Mucosa of descending colon (tissue), 3 donors: ENCODE measurements at regions not wholly inside any gene's neighbourhood (a gene's known extent, or its start where the extent isn't known, plus 50 kb on each side); places are given as distances from the start of the nearest gene placed in this dataset.

ENCODE experiments used
- ATAC-seq: fragments of 200-7000 bp; cut with Tn5 transposase; one replicate; pipeline ENCODE4 v1.9.1; 2020; ENCODE audit warnings: mild to moderate bottlenecking, moderate library complexity
- DNase-seq, 3 donors: peaks; one replicate each; pipeline ENCODE4 v3.0.0-alpha.2; 2020
- H3K36me3 ChIP-seq: fragments of 200-600 bp; one replicate; pipeline ENCODE4 v1.8.0; 2021; ENCODE audit warnings: low read depth, mild to moderate bottlenecking
- H3K4me1 ChIP-seq: fragments of 200-600 bp; one replicate; pipeline ENCODE4 v1.8.0; 2021; ENCODE audit warnings: low read depth, mild to moderate bottlenecking
- H3K4me3 ChIP-seq: fragments of 200-600 bp; one replicate; pipeline ENCODE4 v1.8.0; 2021; ENCODE audit warnings: mild to moderate bottlenecking
- H3K9me3 ChIP-seq: fragments of 200-600 bp; one replicate; pipeline ENCODE4 v1.8.0; 2021; ENCODE audit warnings: mild to moderate bottlenecking
- intact Hi-C, 2 donors: fragments of 100-400 bp; cut with DNase I in 1 of 2; cut with micrococcal nuclease in 1 of 2; formaldehyde crosslinking; loops; one replicate each; pipeline versions ENCODE4 v1.11.0 to v1.11.1; 2022; cut with DNase I, micrococcal nuclease
- TF ChIP-seq, protein P1 (sequence below): fragments of 200-600 bp; IDR thresholded peaks from one replicate; pipeline ENCODE4 v1.8.0; 2022; ENCODE audit warnings: antibody characterized with exemption, mild to moderate bottlenecking
- donor health status: DM: no; HTN: no; CAD: no; lungs with moderate emphysema.
- donor health status: DM: no; HTN: no; CAD: no.
- donor health status: DM: no; HTN: yes; CAD: no.

DNA sequence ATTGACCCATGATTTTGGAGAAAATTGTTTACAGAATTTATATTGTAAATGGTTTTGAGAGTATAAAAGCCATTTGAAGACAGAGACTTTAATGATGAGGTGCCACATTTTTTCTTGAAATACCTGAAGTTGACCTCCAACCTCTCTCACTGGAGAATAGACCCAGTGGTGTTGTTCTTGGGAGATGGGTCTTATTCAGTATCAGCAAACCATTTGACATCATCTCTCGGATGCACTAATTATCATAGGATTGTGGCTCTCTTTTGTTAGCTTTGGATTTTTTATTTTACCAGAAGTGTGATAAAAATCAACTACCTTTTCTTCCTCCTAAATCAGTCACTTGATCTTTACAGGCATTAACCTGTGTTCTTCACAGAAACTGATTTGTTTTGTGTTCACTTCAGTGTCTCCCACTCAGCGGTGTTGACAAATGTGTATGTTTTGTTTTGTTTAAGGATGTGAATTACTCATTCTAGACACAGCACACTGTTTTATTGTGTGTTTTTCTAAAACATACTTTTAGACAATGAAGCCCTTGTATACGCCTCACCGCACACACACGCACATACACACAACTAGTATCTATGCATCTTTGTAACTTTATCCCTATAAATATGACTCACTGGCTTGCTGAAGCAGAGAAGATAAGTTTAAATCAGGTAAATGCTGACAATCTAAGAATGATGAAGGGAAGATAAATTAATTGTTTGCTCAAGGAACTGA, 455.6 kb downstream of the INHBA start:
- TF ChIP-seq, protein P1, sequence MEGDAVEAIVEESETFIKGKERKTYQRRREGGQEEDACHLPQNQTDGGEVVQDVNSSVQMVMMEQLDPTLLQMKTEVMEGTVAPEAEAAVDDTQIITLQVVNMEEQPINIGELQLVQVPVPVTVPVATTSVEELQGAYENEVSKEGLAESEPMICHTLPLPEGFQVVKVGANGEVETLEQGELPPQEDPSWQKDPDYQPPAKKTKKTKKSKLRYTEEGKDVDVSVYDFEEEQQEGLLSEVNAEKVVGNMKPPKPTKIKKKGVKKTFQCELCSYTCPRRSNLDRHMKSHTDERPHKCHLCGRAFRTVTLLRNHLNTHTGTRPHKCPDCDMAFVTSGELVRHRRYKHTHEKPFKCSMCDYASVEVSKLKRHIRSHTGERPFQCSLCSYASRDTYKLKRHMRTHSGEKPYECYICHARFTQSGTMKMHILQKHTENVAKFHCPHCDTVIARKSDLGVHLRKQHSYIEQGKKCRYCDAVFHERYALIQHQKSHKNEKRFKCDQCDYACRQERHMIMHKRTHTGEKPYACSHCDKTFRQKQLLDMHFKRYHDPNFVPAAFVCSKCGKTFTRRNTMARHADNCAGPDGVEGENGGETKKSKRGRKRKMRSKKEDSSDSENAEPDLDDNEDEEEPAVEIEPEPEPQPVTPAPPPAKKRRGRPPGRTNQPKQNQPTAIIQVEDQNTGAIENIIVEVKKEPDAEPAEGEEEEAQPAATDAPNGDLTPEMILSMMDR, result no peak

DNA sequence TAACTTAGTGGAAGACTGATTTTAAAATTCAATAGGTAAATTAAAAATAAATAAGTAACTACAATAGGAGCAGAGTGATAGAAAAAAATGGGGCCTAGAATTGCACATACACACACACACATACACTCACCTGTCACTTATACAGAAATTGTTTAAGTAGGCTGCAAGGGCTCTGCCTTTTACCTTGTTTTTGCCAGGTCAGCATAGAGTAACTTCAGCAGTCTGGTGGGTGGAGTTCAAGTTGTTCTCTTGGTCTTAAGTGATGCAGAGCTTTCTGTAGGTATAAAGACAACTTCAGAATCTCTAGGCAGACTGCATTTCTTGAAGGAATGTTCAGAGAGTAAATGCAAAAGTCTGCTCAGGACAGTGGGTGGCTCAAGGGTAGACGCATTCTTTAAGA, 457.0 kb downstream of the INHBA start:
- TF ChIP-seq, protein P1, result no peak
- intact Hi-C loops, result no loop called here
- H3K4me3 ChIP-seq, result no peak overlapping the region
- no peaks in the 10 kb centered on the region for H3K9me3 ChIP-seq
- H3K36me3 ChIP-seq, result no peaks in the 10 kb centered on the region
- DNase-seq (no peak), ATAC-seq (no peak)
- H3K4me1 ChIP-seq, result no peaks in the 10 kb centered on the region

More for the DNA sequence above, 455.6 kb downstream of the INHBA start:
- H3K4me3 ChIP-seq, result no peak overlapping the region
- H3K36me3 ChIP-seq, result no peaks in the 10 kb centered on the region
- intact Hi-C loops, result no loop called here
- H3K4me1 ChIP-seq, result no peaks in the 10 kb centered on the region
- ATAC-seq, result no peak
- DNase-seq, result no peak
- no peaks in the 10 kb centered on the region for H3K9me3 ChIP-seq

DNA sequence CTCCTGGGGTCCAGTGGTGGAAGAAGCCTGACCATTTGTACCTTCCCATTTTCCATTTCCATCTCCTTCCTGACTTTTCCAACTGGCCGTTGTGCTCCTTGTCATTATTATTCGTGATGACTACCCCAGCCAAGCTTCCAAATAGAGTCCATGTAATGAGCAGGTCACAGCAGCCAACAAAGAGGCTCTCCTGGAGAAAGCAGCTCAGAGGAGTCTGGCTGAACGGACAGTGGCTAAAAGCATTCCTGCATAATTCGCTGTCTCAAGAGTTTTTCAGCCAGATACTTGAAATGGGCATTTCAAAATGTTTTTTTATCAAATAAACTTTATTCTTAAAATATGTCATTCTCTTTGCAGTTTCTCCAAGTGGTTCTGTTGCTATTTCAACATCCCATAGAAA, 458.6 kb downstream of the INHBA start:
- Histone ChIP-seq H3K4me3 (no peak overlapping the region), H3K36me3 (no peaks in the 10 kb centered on the region), H3K4me1 (no peaks in the 10 kb centered on the region), H3K9me3 (no peaks in the 10 kb centered on the region)
- DNase-seq, result no peak
- ATAC-seq, result no peak
- TF ChIP-seq, protein P1, result no peak
- intact Hi-C loops, result no loop called here

DNA sequence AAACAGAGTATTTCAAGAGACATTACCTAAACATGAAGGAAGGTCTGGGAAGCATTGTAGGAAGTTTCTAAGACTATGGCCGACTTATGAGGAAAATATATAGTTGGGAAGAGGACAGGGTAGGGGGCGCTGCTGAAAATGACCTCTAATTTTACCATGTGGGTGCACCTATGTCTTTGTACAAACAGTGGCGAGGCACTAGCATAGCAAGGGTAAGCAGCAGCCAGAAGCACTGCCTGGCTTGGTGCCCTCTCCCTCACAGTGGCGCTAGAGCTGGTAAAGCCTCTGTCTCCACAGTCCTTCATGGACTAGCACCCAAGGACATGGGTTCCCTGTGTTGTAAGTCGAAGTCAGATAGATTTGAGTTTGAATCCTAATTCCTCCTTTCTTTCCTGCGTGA, 461.2 kb downstream of the INHBA start:
- H3K36me3 ChIP-seq, result no peaks in the 10 kb centered on the region
- intact Hi-C loops, result no loop called here
- no peak for ATAC-seq
- H3K9me3 ChIP-seq, result no peaks in the 10 kb centered on the region
- H3K4me1 ChIP-seq, result no peaks in the 10 kb centered on the region
- TF ChIP-seq, protein P1, result no peak
- no peak for DNase-seq
- no peak overlapping the region for H3K4me3 ChIP-seq

DNA sequence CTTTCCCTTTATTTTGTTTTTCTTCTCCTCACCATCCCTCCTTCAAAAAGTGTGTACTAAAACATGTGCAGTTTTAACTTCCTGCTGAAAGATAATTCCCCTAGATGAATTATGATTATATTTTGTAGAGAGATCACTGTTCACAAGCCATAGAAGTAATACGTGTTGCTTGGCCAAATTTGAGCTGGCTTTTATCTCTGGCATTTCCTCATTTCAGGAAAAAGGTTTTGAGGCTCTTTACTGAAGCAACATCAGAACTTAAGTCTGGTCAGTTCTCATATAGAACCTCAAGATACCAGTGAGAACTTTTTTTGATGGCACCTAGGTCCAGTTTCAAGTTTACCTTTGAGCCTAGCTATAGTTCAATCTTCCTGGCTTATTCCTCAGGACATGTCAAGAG, 463.3 kb downstream of the INHBA start:
- no peak for ATAC-seq
- Histone ChIP-seq H3K4me3 (no peak overlapping the region), H3K36me3 (no peaks in the 10 kb centered on the region), H3K9me3 (no peaks in the 10 kb centered on the region), H3K4me1 (no peaks in the 10 kb centered on the region)
- TF ChIP-seq, protein P1, result no peak
- DNase-seq, result no peak
- intact Hi-C loops, result no loop called here
